Bronchial epithelial cell (primary cell): ENCODE measurements at regions not wholly inside any gene's neighbourhood (a gene's known extent, or its start where the extent isn't known, plus 50 kb on each side); places are given as distances from the start of the nearest gene placed in this dataset.

ENCODE experiments used
- DNase-seq: peaks from one replicate; pipeline ENCODE4 v3.0.0-alpha.2; 2010; ENCODE audit warnings: low read depth
- FAIRE-seq: peaks from 2 replicates; lab custom pipeline; 2011; peaks lifted over from hg19 to GRCh38; lab: Jason Lieb, UNC
- H3K27me3 ChIP-seq: 2 replicates; pipeline ENCODE4 v1.5.1; 2011; ENCODE audit warnings: low read length; ENCODE audit not compliant: control insufficient read depth, insufficient read depth
- H3K36me3 ChIP-seq: 2 replicates; pipeline ENCODE4 v1.5.1; 2011; ENCODE audit warnings: low read length; ENCODE audit not compliant: control insufficient read depth, insufficient read depth
- H3K4me3 ChIP-seq: 2 replicates; pipeline ENCODE4 v1.5.1; 2011; ENCODE audit warnings: mild to moderate bottlenecking, low read depth, low read length, control low read depth
- CTCF ChIP-seq: IDR thresholded peaks from 2 replicates; pipeline ENCODE4 v1.5.1; 2011; ENCODE audit warnings: mild to moderate bottlenecking, moderate library complexity, low read length, control low read depth, inconsistent platforms; ENCODE audit not compliant: insufficient read depth, severe bottlenecking

- H3K36me3 ChIP-seq = no peaks in the 10 kb centered on the region
- no peak for TF ChIP-seq CTCF
- FAIRE-seq = no peak
- no peaks in the 10 kb centered on the region for H3K27me3 ChIP-seq
- no peak for DNase-seq
- no peak overlapping the region for H3K4me3 ChIP-seq
Observed at GRCh38 chr20:11013801-11014200, 340.0 kb upstream of the JAG1 start.

- no peak overlapping the region for H3K4me3 ChIP-seq
- DNase-seq = no peak
Observed at GRCh38 chr20:11015440-11015839, 341.6 kb upstream of the JAG1 start.

GRCh38 chr20:11017446-11017845 is 343.6 kb upstream of the JAG1 start:
- DNase-seq = no peak
- Histone ChIP-seq H3K4me3 (no peak overlapping the region), H3K36me3 (no peaks in the 10 kb centered on the region), H3K27me3 (no peaks in the 10 kb centered on the region)
- TF ChIP-seq CTCF = no peak
- no peak for FAIRE-seq

More at GRCh38 chr20:11015440-11015839, 341.6 kb upstream of the JAG1 start:
- FAIRE-seq = no peak
- Histone ChIP-seq H3K27me3 (no peaks in the 10 kb centered on the region), H3K36me3 (no peaks in the 10 kb centered on the region)
- no peak for TF ChIP-seq CTCF

- DNase-seq (no peak), FAIRE-seq (no peak)
- Histone ChIP-seq H3K27me3 (no peaks in the 10 kb centered on the region), H3K36me3 (no peaks in the 10 kb centered on the region), H3K4me3 (no peak overlapping the region)
- TF ChIP-seq CTCF = no peak
Observed at GRCh38 chr20:11018668-11019170, 344.9 kb upstream of the JAG1 start.

GRCh38 chr20:11020712-11021111 is 346.9 kb upstream of the JAG1 start:
- DNase-seq (no peak), FAIRE-seq (no peak)
- Histone ChIP-seq H3K4me3 (no peak overlapping the region), H3K36me3 (no peaks in the 10 kb centered on the region), H3K27me3 (no peaks in the 10 kb centered on the region)
- TF ChIP-seq CTCF = no peak

GRCh38 chr20:11027224-11027623 is 353.4 kb upstream of the JAG1 start:
- FAIRE-seq (no peak), DNase-seq (no peak)
- H3K27me3 ChIP-seq = no peaks in the 10 kb centered on the region
- H3K4me3 ChIP-seq = no peak overlapping the region
- H3K36me3 ChIP-seq = no peaks in the 10 kb centered on the region
- TF ChIP-seq CTCF = no peak
